Type B pancreatic cell (in vitro differentiated cells): ENCODE measurements at regions not wholly inside any gene's neighbourhood (a gene's known extent, or its start where the extent isn't known, plus 50 kb on each side); places are given as distances from the start of the nearest gene placed in this dataset.
"Not testable (repeated sequence)": the region's sequence is repeated elsewhere in the genome, so short reads cannot be mapped to it uniquely, and the experiment has no call there.

ENCODE experiments used
- DNase-seq: peaks from one replicate; pipeline ENCODE4 v3.0.0; 2021; ENCODE audit warnings: mixed read lengths; ENCODE audit not compliant: unreplicated experiment; ENCODE audit errors: extremely low spot score
- H3K27ac Mint-ChIP-seq: 2 replicates; pipeline ENCODE4 v1.8.0; 2021; ENCODE audit warnings: mild to moderate bottlenecking, mixed read lengths
- H3K27me3 Mint-ChIP-seq: 2 replicates; pipeline ENCODE4 v1.8.0; 2021; ENCODE audit warnings: mixed read lengths
- H3K36me3 Mint-ChIP-seq: 2 replicates; pipeline ENCODE4 v1.8.0; 2021; ENCODE audit warnings: mixed read lengths
- H3K4me1 Mint-ChIP-seq: one replicate; pipeline ENCODE4 v1.8.0; 2021; ENCODE audit warnings: mixed read lengths; ENCODE audit not compliant: unreplicated experiment
- H3K4me3 Mint-ChIP-seq: 2 replicates; pipeline ENCODE4 v1.8.0; 2021; ENCODE audit warnings: mild to moderate bottlenecking, mixed read lengths
- H3K9me3 Mint-ChIP-seq: 2 replicates; pipeline ENCODE4 v1.8.0; 2021; ENCODE audit warnings: mixed read lengths
- CTCF ChIP-seq: fragments of 200-600 bp; sonication (generic); conservative IDR thresholded peaks from 2 replicates; pipeline ENCODE4 v1.5.0; 2021; ENCODE audit warnings: antibody characterized with exemption, mild to moderate bottlenecking

GRCh38 chr18:49725809-49726674 lies 87.3 kb downstream of the ACAA2 start:
- peaks cover 32% of the 10 kb centered on the region for H3K4me1 Mint-ChIP-seq
- no peak for DNase-seq
- H3K27me3 Mint-ChIP-seq: peaks cover 13% of the 10 kb centered on the region
- no peaks in the 10 kb centered on the region for H3K36me3 Mint-ChIP-seq
- peak; percentile 42 for TF ChIP-seq CTCF
- H3K27ac Mint-ChIP-seq: peak overlapping the region; percentile 65
- no peaks in the 10 kb centered on the region for H3K9me3 Mint-ChIP-seq
- no peak overlapping the region for H3K4me3 Mint-ChIP-seq

GRCh38 chr18:49723648-49724180 lies 89.6 kb downstream of the ACAA2 start:
- H3K4me1 Mint-ChIP-seq: peaks cover 15% of the 10 kb centered on the region
- H3K4me3 Mint-ChIP-seq: no peak overlapping the region
- H3K27ac Mint-ChIP-seq: no peak overlapping the region
- TF ChIP-seq CTCF: no peak
- no peaks in the 10 kb centered on the region for H3K9me3 Mint-ChIP-seq
- H3K27me3 Mint-ChIP-seq: peaks cover 13% of the 10 kb centered on the region
- no peaks in the 10 kb centered on the region for H3K36me3 Mint-ChIP-seq
- DNase-seq: no peak

- peaks cover 15% of the 10 kb centered on the region for H3K4me1 Mint-ChIP-seq
- no peak for DNase-seq
- H3K27ac Mint-ChIP-seq: no peak overlapping the region
- no peaks in the 10 kb centered on the region for H3K36me3 Mint-ChIP-seq
- H3K4me3 Mint-ChIP-seq: no peak overlapping the region
- H3K27me3 Mint-ChIP-seq: peaks cover 13% of the 10 kb centered on the region
- H3K9me3 Mint-ChIP-seq: no peaks in the 10 kb centered on the region
- TF ChIP-seq CTCF: no peak
Measured at GRCh38 chr18:49722477-49722876, 90.9 kb downstream of the ACAA2 start.

GRCh38 chr18:49721981-49722380 lies 91.4 kb downstream of the ACAA2 start:
- no peak for TF ChIP-seq CTCF
- no peaks in the 10 kb centered on the region for H3K36me3 Mint-ChIP-seq
- no peak overlapping the region for H3K27ac Mint-ChIP-seq
- no peak for DNase-seq
- peaks cover 13% of the 10 kb centered on the region for H3K27me3 Mint-ChIP-seq
- no peaks in the 10 kb centered on the region for H3K9me3 Mint-ChIP-seq
- H3K4me3 Mint-ChIP-seq: no peak overlapping the region
- peaks cover 15% of the 10 kb centered on the region for H3K4me1 Mint-ChIP-seq

GRCh38 chr18:49720944-49721343 lies 92.4 kb downstream of the ACAA2 start:
- peaks cover 12% of the 10 kb centered on the region for H3K27me3 Mint-ChIP-seq
- H3K4me3 Mint-ChIP-seq, H3K36me3 Mint-ChIP-seq, H3K27ac Mint-ChIP-seq, H3K4me1 Mint-ChIP-seq, H3K9me3 Mint-ChIP-seq, DNase-seq: not testable (repeated sequence)

GRCh38 chr18:49717617-49718016 lies 95.7 kb downstream of the ACAA2 start:
- DNase-seq: no peak
- H3K27ac Mint-ChIP-seq: no peak overlapping the region
- peaks cover 16% of the 10 kb centered on the region for H3K27me3 Mint-ChIP-seq
- no peak overlapping the region for H3K4me3 Mint-ChIP-seq
- TF ChIP-seq CTCF: no peak
- H3K4me1 Mint-ChIP-seq: no peaks in the 10 kb centered on the region
- H3K9me3 Mint-ChIP-seq: peaks cover 9% of the 10 kb centered on the region
- H3K36me3 Mint-ChIP-seq: no peaks in the 10 kb centered on the region
